WTC11 (cell line): ENCODE measurements at regions not wholly inside any gene's neighbourhood (a gene's known extent, or its start where the extent isn't known, plus 50 kb on each side); places are given as distances from the start of the nearest gene placed in this dataset.

Source experiments
- ATAC-seq: fragments of 200-7000 bp; cut with Tn5 transposase; 2 replicates; pipeline ENCODE4 v1.10.0; 2021; ENCODE audit warnings: mild to moderate bottlenecking, moderate library complexity
- CTCF ChIA-PET: fragments of 300-600 bp; sonication (Branson Sonifier 250); formaldehyde crosslinking; loops from one replicate; lab custom pipeline; 2021; ENCODE audit warnings: antibody characterized with exemption; lab: Charles Lee
- POLR2A ChIA-PET: fragments of 350-600 bp; sonication (Branson Sonifier 250); formaldehyde crosslinking; loops from one replicate; lab custom pipeline; 2021; ENCODE audit warnings: antibody characterized with exemption; lab: Charles Lee
- DNase-seq: peaks from one replicate; pipeline ENCODE4 v3.0.0; 2021; ENCODE audit warnings: low spot score
- H3K27ac Mint-ChIP-seq: 2 replicates; pipeline ENCODE4 v1.8.0; 2021; ENCODE audit warnings: mixed read lengths
- H3K27me3 Mint-ChIP-seq: 2 replicates; pipeline ENCODE4 v1.8.0; 2021; ENCODE audit warnings: low read depth, mild to moderate bottlenecking, moderate library complexity, mixed read lengths
- H3K36me3 Mint-ChIP-seq: 2 replicates; pipeline ENCODE4 v1.8.0; 2021; ENCODE audit warnings: mixed read lengths
- H3K4me1 Mint-ChIP-seq: 2 replicates; pipeline ENCODE4 v1.8.0; 2022; ENCODE audit warnings: mixed read lengths
- H3K4me3 Mint-ChIP-seq: 2 replicates; pipeline ENCODE4 v1.8.0; 2021; ENCODE audit warnings: mild to moderate bottlenecking, moderate library complexity, mixed read lengths
- H3K9me3 Mint-ChIP-seq: 2 replicates; pipeline ENCODE4 v1.8.0; 2021; ENCODE audit warnings: mixed read lengths
- ATF1 ChIP-seq: sonication (generic); formaldehyde crosslinking; IDR thresholded peaks from 2 replicates; pipeline ENCODE4 v1.8.1; 2023; ENCODE audit warnings: mild to moderate bottlenecking, moderate library complexity, missing genetic modification reagents
- CBFB ChIP-seq: sonication (generic); formaldehyde crosslinking; IDR thresholded peaks from 2 replicates; pipeline ENCODE4 v1.8.1; 2022; ENCODE audit warnings: mild to moderate bottlenecking, low read depth, missing genetic modification reagents
- CDX4 ChIP-seq: fragments of 250-450 bp; sonication (Bioruptor Pico); IDR thresholded peaks from 2 replicates; pipeline ENCODE4 v1.9.0; 2021; ENCODE audit warnings: moderate library complexity, mild to moderate bottlenecking, inconsistent platforms, borderline replicate concordance
- E2F1 ChIP-seq: sonication (generic); formaldehyde crosslinking; IDR thresholded peaks from 2 replicates; pipeline ENCODE4 v1.8.0; 2022; ENCODE audit warnings: mild to moderate bottlenecking, missing genetic modification reagents
- ETV6 ChIP-seq: sonication (generic); formaldehyde crosslinking; IDR thresholded peaks from 2 replicates; pipeline ENCODE4 v1.8.1; 2022; ENCODE audit warnings: mild to moderate bottlenecking, missing genetic modification reagents
- FOXJ3 ChIP-seq: sonication (generic); formaldehyde crosslinking; IDR thresholded peaks from 2 replicates; pipeline ENCODE4 v1.9.0; 2021; ENCODE audit warnings: missing genetic modification reagents, mild to moderate bottlenecking, borderline replicate concordance
- FOXP4 ChIP-seq: sonication (generic); formaldehyde crosslinking; IDR thresholded peaks from 2 replicates; pipeline ENCODE4 v1.8.0; 2022; ENCODE audit warnings: mild to moderate bottlenecking, missing genetic modification reagents
- GABPB1 ChIP-seq: sonication (generic); formaldehyde crosslinking; IDR thresholded peaks from 2 replicates; pipeline ENCODE4 v1.8.1; 2023; ENCODE audit warnings: mild to moderate bottlenecking, missing genetic modification reagents
- GTF2I ChIP-seq: fragments of 250-450 bp; sonication (Bioruptor Pico); conservative IDR thresholded peaks from 2 replicates; pipeline ENCODE4 v1.4.0; 2021; ENCODE audit warnings: mild to moderate bottlenecking
- IRF1 ChIP-seq: sonication (generic); formaldehyde crosslinking; IDR thresholded peaks from 2 replicates; pipeline ENCODE4 v1.8.0; 2023; ENCODE audit warnings: missing genetic modification reagents
- JAZF1 ChIP-seq: fragments of 250-450 bp; sonication (Bioruptor Pico); IDR thresholded peaks from 2 replicates; pipeline ENCODE4 v1.9.0; 2021; ENCODE audit warnings: moderate library complexity, mild to moderate bottlenecking, inconsistent platforms
- MXD4 ChIP-seq: fragments of 250-450 bp; sonication (Bioruptor Pico); IDR thresholded peaks from 2 replicates; pipeline ENCODE4 v1.8.0; 2021; ENCODE audit warnings: mild to moderate bottlenecking, moderate library complexity, borderline replicate concordance
- NFATC4 ChIP-seq: fragments of 250-450 bp; sonication (Bioruptor Pico); IDR thresholded peaks from 2 replicates; pipeline ENCODE4 v1.9.0; 2021; ENCODE audit warnings: mild to moderate bottlenecking
- NR3C1 ChIP-seq: sonication (generic); formaldehyde crosslinking; conservative IDR thresholded peaks from 2 replicates; pipeline ENCODE4 v1.8.1; 2023; ENCODE audit warnings: low read depth, mild to moderate bottlenecking, missing genetic modification reagents
- OVOL2 ChIP-seq: fragments of 250-450 bp; sonication (Bioruptor Pico); IDR thresholded peaks from 2 replicates; pipeline ENCODE4 v1.9.0; 2021; ENCODE audit warnings: mild to moderate bottlenecking, borderline replicate concordance
- PREB ChIP-seq: sonication (generic); formaldehyde crosslinking; IDR thresholded peaks from 2 replicates; pipeline ENCODE4 v1.8.1; 2022; ENCODE audit warnings: mild to moderate bottlenecking, missing genetic modification reagents, moderate library complexity, borderline replicate concordance
- SMAD4 ChIP-seq: sonication (generic); formaldehyde crosslinking; IDR thresholded peaks from 2 replicates; pipeline ENCODE4 v1.8.0; 2022; ENCODE audit warnings: mild to moderate bottlenecking, missing genetic modification reagents
- SOX15 ChIP-seq: fragments of 250-450 bp; sonication (Bioruptor Pico); IDR thresholded peaks from 2 replicates; pipeline ENCODE4 v1.9.0; 2021; ENCODE audit warnings: mild to moderate bottlenecking
- SP1 ChIP-seq: sonication (generic); formaldehyde crosslinking; conservative IDR thresholded peaks from 2 replicates; pipeline ENCODE4 v1.8.1; 2022; ENCODE audit warnings: missing genetic modification reagents
- TEAD4 ChIP-seq: sonication (generic); formaldehyde crosslinking; IDR thresholded peaks from 2 replicates; pipeline ENCODE4 v1.8.0; 2022; ENCODE audit warnings: mild to moderate bottlenecking, missing genetic modification reagents
- USF1 ChIP-seq: sonication (generic); formaldehyde crosslinking; IDR thresholded peaks from 2 replicates; pipeline ENCODE4 v1.8.0; 2022; ENCODE audit warnings: mild to moderate bottlenecking, missing genetic modification reagents
- ZNF121 ChIP-seq: sonication (generic); formaldehyde crosslinking; IDR thresholded peaks from 2 replicates; pipeline ENCODE4 v1.8.0; 2023; ENCODE audit warnings: missing genetic modification reagents
- ZNF219 ChIP-seq: sonication (generic); formaldehyde crosslinking; IDR thresholded peaks from 2 replicates; pipeline ENCODE4 v1.8.0; 2023; ENCODE audit warnings: missing genetic modification reagents, mild to moderate bottlenecking, borderline replicate concordance
- ZNF317 ChIP-seq: sonication (generic); formaldehyde crosslinking; IDR thresholded peaks from 2 replicates; pipeline ENCODE4 v1.8.1; 2023; ENCODE audit warnings: low read depth, mild to moderate bottlenecking, moderate library complexity, missing genetic modification reagents, borderline replicate concordance
- ZNF396 ChIP-seq: fragments of 250-450 bp; sonication (Bioruptor Pico); IDR thresholded peaks from 2 replicates; pipeline ENCODE4 v1.8.0; 2021; ENCODE audit warnings: mild to moderate bottlenecking, moderate library complexity, borderline replicate concordance
- ZNF423 ChIP-seq: fragments of 250-450 bp; sonication (Bioruptor Pico); IDR thresholded peaks from 2 replicates; pipeline ENCODE4 v2.1.2; 2022; ENCODE audit warnings: mild to moderate bottlenecking, moderate library complexity
- ZNF512 ChIP-seq: sonication (generic); formaldehyde crosslinking; IDR thresholded peaks from 2 replicates; pipeline ENCODE4 v1.8.1; 2022; ENCODE audit warnings: missing genetic modification reagents, borderline replicate concordance

- TF ChIP-seq NR3C1 (CRISPR knock-in tag) (no peak), SOX15 (CRISPR knock-in tag) (no peak), TEAD4 (CRISPR knock-in tag) (no peak), E2F1 (no peak), OVOL2 (no peak), ZNF317 (no peak)
Observed at GRCh38 chr1:193339401-193339800, 153.0 kb upstream of the B3GALT2 start (continued).

GRCh38 chr1:193338194-193338593, 151.8 kb upstream of the B3GALT2 start:
- Mint-ChIP-seq H3K36me3 (peaks cover 5% of the 10 kb centered on the region), H3K4me3 (no peak overlapping the region), H3K27me3 (no peaks in the 10 kb centered on the region), H3K4me1 (peaks cover 3% of the 10 kb centered on the region; the same call in 1 of the 2 replicates), H3K27ac (no peak overlapping the region), H3K9me3 (peaks cover 6% of the 10 kb centered on the region)
- TF ChIP-seq MXD4 (CRISPR knock-in tag) = no peak
- TF ChIP-seq CDX4 (CRISPR knock-in tag) = no peak
- TF ChIP-seq NFATC4 (CRISPR knock-in tag) = no peak
- no peak for TF ChIP-seq ATF1 (CRISPR knock-in tag)
- no peak for TF ChIP-seq SMAD4 (CRISPR knock-in tag)
- TF ChIP-seq CBFB (CRISPR knock-in tag) = no peak
- TF ChIP-seq ETV6 (CRISPR knock-in tag) = no peak
- no peak for TF ChIP-seq GTF2I (CRISPR knock-in tag)
- no peak for TF ChIP-seq ZNF396
- TF ChIP-seq ZNF423 = no peak
- no peak for TF ChIP-seq SP1 (CRISPR knock-in tag)
- ChIA-PET CTCF (interaction anchor here (1.3 to 1.5 kb wide), 2 partner anchors 46 to 148 kb away, joined by 3 read pairs; no protein-coding TSS in a partner anchor), POLR2A (no interaction called here)
- ATAC-seq (no peak), DNase-seq (no peak)

- Mint-ChIP-seq H3K36me3 (peaks cover 10% of the 10 kb centered on the region), H3K4me1 (peaks cover 3% of the 10 kb centered on the region; the same call in 1 of the 2 replicates), H3K27me3 (no peaks in the 10 kb centered on the region), H3K9me3 (peaks cover 24% of the 10 kb centered on the region), H3K27ac (no peak overlapping the region), H3K4me3 (no peak overlapping the region)
- POLR2A ChIA-PET = no interaction called here
- ATAC-seq (no peak), DNase-seq (no peak)
- CTCF ChIA-PET = interaction anchor here (0.6 kb wide), 1 partner anchor 36 kb away, joined by 3 read pairs; no protein-coding TSS in a partner anchor
- TF ChIP-seq SOX15 (CRISPR knock-in tag) (no peak), FOXP4 (CRISPR knock-in tag) (no peak), FOXJ3 (CRISPR knock-in tag) (no peak), JAZF1 (CRISPR knock-in tag) (no peak), GABPB1 (CRISPR knock-in tag) (no peak), PREB (CRISPR knock-in tag) (no peak), ETV6 (CRISPR knock-in tag) (no peak), CDX4 (CRISPR knock-in tag) (no peak), USF1 (no peak), ZNF121 (no peak), ZNF512 (CRISPR knock-in tag) (no peak), IRF1 (CRISPR knock-in tag) (no peak), ZNF219 (CRISPR knock-in tag) (no peak)
Observed at GRCh38 chr1:193335806-193336428, 149.5 kb upstream of the B3GALT2 start.
